GM21360 (cell line): ENCODE measurements at regions not wholly inside any gene's neighbourhood (a gene's known extent, or its start where the extent isn't known, plus 50 kb on each side); places are given as distances from the start of the nearest gene placed in this dataset.
"Not testable (repeated sequence)": the region's sequence is repeated elsewhere in the genome, so short reads cannot be mapped to it uniquely, and the experiment has no call there.

Source experiments
- ATAC-seq: cut with Tn5 transposase; IDR thresholded peaks from one replicate; pipeline ENCODE4 v1.9.1; 2021; ENCODE audit warnings: mild to moderate bottlenecking, moderate library complexity; ENCODE audit not compliant: unreplicated experiment

DNA sequence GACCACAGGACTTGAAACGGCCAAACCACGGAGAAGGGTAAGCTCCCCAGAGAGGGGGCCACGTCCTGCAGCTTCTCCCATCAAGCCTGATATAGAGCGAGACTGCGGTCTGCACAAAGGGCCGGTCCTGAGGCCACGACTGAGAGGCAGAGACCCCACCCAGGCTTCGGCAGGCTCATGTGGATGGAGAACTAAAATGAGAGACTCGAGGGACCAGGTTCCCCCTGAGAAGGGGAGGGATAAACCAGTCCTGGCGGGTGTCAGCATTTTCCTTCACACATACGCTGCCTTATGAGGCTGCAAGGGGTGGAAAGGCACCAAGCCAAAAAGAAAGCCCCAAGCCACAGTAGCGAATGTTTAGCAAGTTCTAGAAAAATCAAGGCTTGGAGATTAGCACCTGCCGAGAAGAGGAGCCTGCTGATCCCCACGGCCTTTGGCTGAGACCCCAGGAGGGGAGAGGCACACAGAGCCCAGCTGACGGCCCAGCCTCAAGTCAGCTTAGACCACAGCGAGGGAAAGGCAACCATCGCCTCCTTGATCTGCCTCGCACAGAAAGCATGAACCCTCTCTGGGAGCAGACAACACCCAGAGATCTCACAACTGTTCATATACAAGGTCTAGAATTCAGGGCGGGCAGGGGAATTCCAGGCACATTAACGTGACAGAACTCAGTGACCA, 92.6 kb upstream of the RNF32 start:
- no peak for ATAC-seq

DNA sequence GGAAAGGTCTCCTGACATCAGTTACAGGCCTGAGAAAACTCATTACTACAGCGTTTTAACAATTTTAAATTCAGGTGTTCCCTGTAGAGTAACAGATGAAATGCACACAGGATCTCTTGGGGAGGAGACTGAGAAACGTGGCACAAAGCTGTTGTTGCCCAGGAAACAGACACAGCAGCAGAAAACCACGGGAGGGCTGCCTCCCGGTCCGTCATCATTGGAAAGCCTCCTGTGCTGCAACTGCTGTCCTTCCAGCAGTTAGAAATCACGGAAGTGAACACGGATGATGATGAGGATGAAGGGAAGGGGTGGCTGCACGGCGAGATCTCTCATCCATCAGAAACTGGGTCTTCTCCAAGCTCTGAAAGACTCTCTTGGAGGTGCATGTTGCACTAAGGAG, 94.6 kb upstream of the RNF32 start:
- ATAC-seq, result no peak

DNA sequence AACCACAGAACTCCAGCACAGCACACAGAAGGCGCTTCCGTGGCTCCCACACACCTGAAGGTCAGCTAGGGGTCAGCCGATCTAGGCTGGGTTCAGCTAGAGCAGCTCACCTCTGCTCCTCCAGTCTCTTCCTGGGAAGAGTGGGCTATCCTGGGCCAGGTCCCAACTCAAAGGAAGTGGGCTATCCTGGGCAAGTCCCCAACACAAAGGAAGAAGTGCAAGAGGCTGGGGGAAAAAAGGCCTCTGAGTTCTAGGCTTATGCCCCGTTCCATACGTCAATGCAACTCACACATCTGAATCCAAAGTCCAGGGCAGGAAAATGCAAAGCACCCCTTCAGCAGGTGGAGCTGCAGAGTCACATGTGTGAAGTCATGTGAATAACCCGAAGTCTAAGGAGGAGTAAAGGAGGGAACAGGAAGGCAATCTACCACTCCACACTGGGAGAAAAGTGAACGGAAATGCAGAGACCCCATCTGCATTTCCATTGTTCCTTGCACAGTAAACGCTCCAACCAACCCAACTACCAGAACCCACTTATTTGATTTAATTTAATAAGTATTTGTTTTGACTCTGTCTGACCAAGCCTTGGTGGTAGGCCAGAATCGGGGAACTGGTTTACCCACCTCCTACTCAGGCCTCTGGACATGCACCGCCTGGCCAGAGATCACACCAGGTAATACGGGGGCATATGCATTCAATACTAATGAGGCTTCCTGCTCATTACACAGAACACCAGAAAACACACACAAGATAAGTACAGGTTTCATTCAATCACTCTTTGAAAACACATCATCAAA, 95.5 kb upstream of the RNF32 start:
- no peak for ATAC-seq

DNA sequence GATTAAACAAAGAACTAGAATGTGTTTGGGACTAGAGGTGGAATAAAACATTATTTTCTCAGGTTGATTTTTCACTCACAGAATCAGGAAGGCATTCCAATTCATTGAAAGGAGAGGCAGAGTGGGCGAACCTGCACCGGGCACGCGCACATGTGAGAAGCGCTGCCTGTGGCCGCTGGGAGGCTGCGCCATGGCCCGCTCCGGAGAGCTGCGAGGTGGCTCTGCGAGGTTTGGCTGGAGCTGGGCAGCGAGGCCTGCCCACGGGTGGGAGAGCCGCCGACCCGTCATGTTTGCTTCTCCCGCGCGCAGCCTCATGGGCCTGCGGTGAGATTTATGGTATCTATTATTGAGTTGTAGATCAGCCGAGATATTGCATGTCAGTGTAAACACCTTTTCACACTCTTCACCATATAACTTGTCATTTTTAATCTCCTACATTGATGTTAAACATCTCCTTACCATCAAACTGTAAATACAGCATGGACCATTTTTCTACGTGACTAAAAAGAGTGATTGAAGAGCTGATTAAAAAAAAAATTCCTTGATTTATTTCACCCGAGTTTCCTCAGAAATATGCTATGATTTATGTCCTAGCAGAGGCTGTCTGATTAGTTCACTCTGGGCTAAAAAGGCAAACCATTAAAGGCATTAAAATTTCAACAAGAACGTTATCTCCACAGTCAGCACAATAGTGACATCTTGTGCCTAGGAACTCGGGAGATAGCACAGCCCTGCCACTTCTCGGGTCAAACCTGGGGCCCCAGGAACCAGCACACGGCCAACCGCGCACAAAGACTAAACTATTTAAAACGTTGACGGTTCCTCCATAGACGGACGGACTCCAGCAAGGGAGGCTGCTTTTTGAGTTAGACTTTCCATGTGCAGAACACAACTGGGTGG, 96.6 kb upstream of the RNF32 start:
- ATAC-seq, result no peak

DNA sequence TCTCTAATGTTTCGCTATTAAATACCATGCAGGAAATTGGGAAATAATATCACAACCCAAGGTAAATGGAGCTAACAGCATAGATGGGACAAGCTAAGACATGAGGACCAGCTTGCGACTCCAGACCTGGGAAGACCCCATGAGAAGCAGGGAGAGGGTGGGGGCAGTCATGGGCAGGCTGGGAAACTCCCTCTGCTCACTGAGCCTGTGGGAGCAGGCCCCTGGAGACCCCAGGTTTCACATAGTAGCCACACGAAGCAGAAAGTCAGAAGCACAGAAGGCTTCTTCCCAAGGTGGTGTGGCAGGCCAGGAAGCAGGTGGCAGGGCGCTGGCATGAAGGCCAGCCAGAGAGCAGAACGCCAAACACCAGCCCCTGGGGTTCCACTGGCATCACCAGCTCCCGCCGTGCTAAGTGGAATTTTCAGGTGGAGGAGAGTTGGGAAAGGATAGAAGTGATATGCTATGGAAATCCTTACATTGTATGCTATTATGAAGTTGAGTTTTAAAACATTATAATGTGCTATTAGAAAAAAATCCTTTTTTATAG, 99.9 kb upstream of the RNF32 start:
- ATAC-seq, result no peak

DNA sequence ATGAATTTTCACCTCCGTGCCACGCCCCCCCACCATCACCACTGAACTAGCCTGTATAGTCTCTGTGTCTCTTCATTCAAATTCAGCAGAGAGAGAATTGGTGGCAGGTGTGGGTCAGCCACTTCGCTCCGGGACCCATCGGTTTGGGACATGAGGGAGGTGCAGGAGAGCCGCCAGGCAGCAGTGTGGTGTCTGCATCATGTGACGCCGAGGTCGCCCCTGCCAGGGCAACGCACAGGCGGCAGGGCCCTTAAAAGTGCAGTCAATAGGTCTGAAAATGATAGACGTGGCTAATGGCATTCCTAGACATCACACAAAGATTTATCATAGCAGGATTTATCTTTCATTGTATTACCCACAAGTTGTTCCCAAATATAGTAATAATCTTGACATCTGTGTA, 100.6 kb upstream of the RNF32 start:
- no peak for ATAC-seq

DNA sequence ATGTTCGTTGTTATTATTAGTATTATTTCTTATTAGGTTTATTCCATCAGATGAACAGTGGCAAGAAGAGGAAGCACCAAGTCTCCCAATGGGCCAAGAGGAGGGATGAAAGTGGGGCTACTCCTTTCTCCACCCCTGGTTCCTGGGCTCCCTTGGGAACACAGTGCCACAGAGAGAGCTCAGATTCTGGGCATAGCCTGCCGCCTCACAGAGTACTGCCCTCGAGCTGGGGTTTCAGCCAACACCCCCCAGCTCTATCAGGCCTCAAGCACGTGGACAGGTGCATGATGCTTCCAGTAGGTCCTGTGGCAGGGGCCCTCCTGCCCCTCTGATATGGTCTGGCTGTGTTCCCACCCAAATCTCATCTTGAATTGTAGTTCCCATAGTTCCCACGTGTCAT, 103.6 kb upstream of the RNF32 start:
- no peak for ATAC-seq

DNA sequence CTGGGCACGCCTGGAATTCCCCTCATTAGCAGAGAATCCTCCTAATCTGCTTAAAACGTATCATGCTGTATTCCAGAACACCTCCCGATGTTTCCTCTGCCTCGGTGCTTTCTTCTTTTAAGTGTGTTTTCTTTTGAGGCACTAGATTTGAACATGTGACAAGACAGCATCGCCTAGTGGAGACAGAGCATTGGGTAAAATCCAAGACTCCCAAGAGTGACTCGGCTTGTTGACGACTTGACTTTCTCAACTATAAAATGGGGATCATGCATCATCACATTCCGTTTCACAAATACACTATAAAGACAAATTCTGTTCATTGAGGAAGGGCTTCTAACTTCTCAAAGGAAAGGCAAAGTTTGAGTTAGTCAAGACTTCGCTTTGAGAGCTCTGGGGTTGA, 105.6 kb upstream of the RNF32 start:
- no peak for ATAC-seq

DNA sequence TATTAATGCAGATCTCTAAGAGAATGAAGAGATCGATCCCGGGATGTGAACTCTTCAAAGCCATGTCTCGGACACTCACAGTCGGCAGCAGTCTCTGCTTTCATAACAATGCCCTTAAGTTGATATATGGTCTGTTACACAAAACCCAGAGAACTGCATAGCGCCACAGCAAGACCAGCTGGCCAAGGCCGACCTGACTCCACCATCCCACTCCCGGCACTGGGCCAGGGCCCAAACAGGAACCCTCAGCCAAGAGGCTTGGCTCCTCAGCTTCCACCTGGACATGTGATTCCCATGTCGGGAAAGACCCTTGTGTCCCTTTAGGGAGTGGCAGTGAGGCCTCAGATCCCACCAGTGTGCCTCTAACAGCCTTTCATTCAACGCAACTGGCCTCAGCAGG, 106.6 kb upstream of the RNF32 start:
- no peak for ATAC-seq

DNA sequence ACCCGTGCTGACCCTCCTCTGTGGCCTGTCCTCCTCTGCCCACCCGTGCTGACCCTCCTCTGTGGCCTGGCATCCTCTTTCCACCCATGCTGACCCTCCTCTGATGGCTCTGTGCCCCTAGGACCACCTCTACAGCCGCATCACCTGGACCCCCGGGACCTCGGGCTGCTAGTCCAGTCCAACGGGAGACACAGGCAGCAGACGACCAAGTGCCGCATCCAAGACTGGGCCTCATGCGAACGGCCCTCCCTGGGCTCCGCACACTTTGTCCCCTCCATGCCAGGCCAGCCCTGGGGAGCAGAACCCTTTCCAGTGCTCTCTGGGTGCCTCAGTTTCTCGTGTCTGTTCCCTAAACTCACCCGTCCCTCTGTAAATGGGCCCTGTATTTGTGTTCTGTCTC, 107.2 kb upstream of the RNF32 start:
- ATAC-seq, result no peak

DNA sequence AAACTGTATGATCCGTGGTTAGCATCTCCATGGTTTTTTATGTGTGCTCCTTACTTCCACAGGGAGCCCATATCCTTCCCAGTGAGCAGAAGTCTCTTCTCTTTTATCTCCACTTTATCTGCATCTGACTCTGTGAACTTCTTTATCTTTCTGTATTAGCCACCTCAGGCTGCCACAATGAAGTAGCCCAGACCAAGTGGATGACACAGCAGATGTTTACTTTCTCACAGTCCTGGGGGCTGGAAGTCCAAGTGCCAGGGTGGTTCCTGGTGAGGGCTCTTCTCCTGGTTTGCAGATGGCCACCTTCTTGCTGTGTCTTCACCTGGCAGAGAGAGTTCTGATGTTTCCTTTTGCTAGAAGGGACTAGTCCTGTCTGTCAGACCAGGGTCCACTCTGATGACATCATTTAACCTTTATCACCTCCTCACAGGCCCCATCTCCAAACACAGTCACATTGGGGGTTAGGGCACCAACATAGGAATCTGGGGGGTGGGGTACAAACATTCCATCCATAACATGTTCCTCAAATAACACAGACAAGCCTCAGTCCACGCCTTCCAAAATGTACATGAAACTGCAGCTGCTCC, 108.5 kb upstream of the RNF32 start:
- no peak for ATAC-seq

DNA sequence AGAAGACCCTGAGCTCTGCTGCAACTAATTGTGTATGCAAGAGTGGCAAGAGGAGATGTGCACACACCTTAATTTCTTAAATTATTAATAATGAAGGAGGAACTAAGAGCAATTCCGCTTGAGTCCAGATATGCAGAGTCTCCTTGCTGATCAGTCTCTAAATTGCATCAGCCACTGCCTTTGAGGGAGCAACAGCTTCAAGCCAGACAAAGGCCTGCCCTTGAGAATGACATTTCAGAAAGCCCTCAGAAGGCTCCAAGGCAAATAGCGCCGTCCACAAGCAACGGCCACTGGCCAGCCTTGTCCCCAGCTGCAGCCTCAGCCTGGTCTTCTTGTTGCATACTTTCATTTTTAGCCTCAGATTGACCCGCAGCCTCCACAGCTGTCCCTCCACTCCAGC, 110.6 kb upstream of the RNF32 start:
- ATAC-seq, result no peak

DNA sequence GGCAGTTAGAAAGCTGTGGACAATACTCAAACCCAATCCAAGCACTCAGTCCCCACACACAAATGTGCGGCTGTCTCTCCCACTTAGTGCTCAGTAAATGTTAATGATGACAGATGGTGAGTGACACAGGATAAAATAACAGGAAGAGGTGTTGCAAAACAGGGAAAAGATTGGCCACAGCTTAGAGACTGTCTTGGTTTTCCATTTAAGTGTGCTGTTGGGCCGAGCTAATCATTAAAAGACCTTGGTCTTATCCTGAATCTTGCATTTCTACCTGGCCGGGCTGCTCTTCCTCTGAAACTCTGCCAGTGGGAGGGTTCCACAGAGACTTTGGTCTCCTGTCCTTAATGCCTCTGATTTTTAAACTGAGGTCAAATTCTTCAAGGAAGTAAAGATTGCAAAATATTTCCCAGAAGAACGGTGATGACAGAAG, 113.1 kb upstream of the RNF32 start:
- no peak for ATAC-seq

DNA sequence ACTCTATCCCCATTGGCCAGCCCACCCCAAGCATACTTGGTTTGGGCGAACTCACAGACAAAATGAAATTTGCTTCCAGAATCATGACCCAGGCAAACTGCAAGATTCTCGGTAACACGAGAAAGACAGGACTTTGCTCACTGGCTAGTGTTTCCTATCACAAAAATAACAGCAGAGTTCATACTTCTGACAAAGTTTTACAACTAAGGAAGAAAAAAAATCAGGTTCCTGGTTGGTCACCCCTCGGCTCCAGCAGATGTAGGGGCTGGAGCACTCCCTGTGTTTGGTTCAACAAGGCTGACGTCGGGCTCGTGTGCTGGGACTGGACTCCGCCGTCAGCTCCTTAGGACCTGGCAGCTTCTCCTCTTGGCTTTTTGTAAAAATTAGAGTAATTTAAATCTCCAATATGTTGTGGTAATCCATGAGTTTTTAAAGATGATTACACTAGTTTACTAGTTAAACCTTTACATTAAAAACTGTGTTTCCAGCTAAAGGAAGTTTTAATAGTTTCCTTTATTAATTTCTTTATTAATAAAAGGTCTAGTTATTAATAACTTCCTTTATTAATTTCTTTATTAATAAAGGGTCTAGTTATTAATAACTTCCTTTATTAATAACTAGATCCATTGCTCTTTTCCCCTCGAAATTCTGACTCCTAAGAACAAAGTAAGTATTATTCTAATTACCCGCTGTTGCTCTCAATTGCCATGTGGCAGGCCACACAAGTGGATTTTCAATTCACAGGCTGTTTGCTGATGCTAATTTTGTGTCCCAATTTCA, 115.6 kb upstream of the RNF32 start:
- ATAC-seq, result no peak

DNA sequence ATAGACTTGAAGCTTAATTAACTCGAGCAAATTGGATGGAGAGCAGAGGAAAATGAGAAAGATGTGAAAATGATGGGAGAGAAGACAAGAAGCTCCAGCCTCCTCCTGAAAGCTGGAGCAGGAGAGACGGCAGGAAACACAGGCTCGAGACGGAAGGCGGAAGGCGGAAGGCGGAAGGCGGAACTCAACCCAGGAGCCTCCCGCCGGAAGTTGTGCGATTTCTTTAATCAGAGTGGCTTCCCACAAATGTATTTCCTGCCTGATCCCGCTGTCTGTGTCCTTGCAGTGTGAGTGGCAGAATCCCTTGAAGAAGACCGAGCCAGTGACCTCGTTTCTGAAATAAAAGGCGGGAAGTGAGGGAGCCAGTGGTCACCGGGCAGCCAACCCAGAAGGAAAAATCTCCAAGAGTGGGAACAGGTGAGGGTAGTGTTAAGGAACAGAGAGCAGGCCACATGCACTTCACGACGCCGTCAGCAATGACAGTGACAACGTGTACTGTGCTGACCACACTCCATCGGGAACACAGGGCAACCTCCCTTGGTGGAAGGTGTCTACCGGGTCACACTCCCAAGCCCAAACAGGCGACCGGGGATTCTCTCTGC, 117.0 kb upstream of the RNF32 start:
- ATAC-seq, result no peak

DNA sequence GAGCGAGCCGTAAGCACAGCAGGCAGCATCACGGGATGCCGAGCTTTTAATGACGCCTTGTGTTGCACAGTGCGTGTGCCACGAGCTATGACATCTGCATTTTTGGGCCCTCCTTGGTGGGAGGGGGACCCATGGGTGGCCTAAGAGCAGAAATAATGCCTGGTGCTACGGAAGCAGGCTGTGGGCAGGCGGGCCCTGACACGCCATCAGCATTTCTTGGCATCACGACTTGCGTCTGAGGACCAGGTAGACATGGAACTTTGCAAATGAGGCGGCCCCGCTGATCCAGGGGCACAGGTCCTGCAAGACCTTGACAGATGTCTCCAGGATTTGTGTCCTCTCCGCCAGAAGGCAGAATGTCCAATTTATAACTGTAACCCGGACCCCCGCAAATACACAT, 117.8 kb upstream of the RNF32 start:
- ATAC-seq, result no peak

DNA sequence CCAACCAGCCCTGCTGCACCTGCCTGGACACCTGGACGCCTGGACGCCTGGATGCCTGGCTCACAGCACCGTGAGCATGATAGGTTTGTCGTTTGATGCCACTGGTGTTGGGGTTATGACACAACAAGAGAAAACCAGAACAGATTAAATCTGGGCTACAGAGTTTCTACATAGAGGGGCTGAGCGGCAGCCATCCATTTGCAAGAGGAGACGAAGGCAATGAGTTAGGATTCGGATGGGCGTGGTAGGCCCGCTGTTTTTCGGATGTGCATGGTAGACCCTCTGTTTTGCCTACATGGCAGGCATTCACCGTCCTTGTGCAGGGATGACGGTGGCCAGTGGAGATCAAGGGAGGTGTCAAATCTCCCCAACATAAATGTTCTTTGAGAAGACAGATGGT, 121.5 kb upstream of the RNF32 start:
- no peak for ATAC-seq

DNA sequence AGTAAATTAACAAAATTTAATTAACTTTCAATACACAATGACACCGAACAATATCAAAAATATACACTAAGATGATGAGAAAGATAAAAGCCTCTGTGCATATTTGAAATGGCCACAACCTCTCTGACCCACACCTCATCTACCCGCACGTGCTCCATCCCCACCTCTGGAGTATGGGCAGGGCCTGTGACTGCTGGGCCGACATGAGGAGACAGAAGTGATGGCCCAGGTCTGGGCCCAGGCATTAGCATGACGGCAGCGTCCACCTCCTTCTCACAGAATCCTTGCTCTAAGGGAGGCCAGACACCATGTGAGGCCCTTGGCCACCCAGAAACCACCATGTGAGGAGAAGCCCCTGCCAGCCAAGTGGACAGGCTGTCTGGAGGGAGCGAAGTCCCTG, 122.1 kb upstream of the RNF32 start:
- no peak for ATAC-seq

DNA sequence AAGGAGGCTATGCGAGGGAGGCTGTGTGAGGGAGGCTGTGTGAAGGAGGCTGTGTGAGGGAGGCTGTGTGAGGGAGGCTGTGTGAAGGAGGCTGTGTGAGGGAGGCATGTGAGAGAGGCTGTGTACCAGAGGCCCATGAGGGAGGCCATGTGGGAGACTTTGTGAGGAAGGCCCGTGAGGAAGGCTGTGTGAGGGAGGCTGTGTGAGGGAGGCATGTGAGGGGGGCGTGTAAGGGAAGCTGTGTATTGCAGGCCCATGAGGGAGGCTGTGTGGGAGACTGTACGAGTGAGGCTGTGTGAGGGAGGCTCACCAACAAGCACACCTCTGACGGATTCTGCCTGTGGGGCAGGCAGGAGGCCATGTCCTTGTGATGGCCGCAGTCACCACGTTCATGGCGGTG, 122.7 kb upstream of the RNF32 start:
- ATAC-seq, result not testable (repeated sequence)
